ENCODE measurements at regions not wholly inside any gene's neighbourhood (a gene's known extent, or its start where the extent isn't known, plus 50 kb on each side); places are given as distances from the start of the nearest gene placed in this dataset.

- peaks cover 28% of the 10 kb centered on the region for H3K4me1 ChIP-seq (ENCODE audit: control insufficient read depth, insufficient read depth, low read length)
- H3K9me3 ChIP-seq (ENCODE audit: control insufficient read depth, low read length) = no peaks in the 10 kb centered on the region
- H3K9ac ChIP-seq (ENCODE audit: low read length) = no peak overlapping the region
- no peaks in the 10 kb centered on the region for H3K27me3 ChIP-seq (ENCODE audit: control insufficient read depth, insufficient read depth, low read length)
- H3K4me3 ChIP-seq (ENCODE audit: low read length) = no peak overlapping the region
- H3K36me3 ChIP-seq (ENCODE audit: control insufficient read depth, insufficient read depth, low read length) = no peaks in the 10 kb centered on the region
These were observed 64.3 kb downstream of the MRPL14 start for GRCh38 chr6:44062771-44063560.

- no peak overlapping the region for H3K4me3 ChIP-seq (ENCODE audit: low read length)
- H3K9ac ChIP-seq (ENCODE audit: low read length) = no peak overlapping the region
- peaks cover 34% of the 10 kb centered on the region for H3K4me1 ChIP-seq (ENCODE audit: control insufficient read depth, insufficient read depth, low read length)
- no peaks in the 10 kb centered on the region for H3K36me3 ChIP-seq (ENCODE audit: control insufficient read depth, insufficient read depth, low read length)
- H3K9me3 ChIP-seq (ENCODE audit: control insufficient read depth, low read length) = no peaks in the 10 kb centered on the region
- no peaks in the 10 kb centered on the region for H3K27me3 ChIP-seq (ENCODE audit: control insufficient read depth, insufficient read depth, low read length)
These were observed 65.0 kb downstream of the MRPL14 start for GRCh38 chr6:44062105-44062770.

- Histone ChIP-seq H3K4me3 (ENCODE audit: low read length) (no peak overlapping the region), H3K4me1 (ENCODE audit: control insufficient read depth, insufficient read depth, low read length) (peaks cover 34% of the 10 kb centered on the region), H3K9ac (ENCODE audit: low read length) (no peak overlapping the region), H3K36me3 (ENCODE audit: control insufficient read depth, insufficient read depth, low read length) (no peaks in the 10 kb centered on the region), H3K9me3 (ENCODE audit: control insufficient read depth, low read length) (no peaks in the 10 kb centered on the region), H3K27me3 (ENCODE audit: control insufficient read depth, insufficient read depth, low read length) (no peaks in the 10 kb centered on the region)
These were observed 65.7 kb downstream of the MRPL14 start for GRCh38 chr6:44061375-44062104.

GRCh38 chr6:44060612-44061374 lies 66.5 kb downstream of the MRPL14 start:
- Histone ChIP-seq H3K4me1 (ENCODE audit: control insufficient read depth, insufficient read depth, low read length) (peaks cover 34% of the 10 kb centered on the region), H3K4me3 (ENCODE audit: low read length) (no peak overlapping the region), H3K36me3 (ENCODE audit: control insufficient read depth, insufficient read depth, low read length) (no peaks in the 10 kb centered on the region), H3K27me3 (ENCODE audit: control insufficient read depth, insufficient read depth, low read length) (no peaks in the 10 kb centered on the region), H3K9ac (ENCODE audit: low read length) (no peak overlapping the region), H3K9me3 (ENCODE audit: control insufficient read depth, low read length) (no peaks in the 10 kb centered on the region)

GRCh38 chr6:44059359-44060346 lies 67.6 kb downstream of the MRPL14 start:
- H3K9me3 ChIP-seq (ENCODE audit: control insufficient read depth, low read length) = no peaks in the 10 kb centered on the region
- peaks cover 29% of the 10 kb centered on the region for H3K4me1 ChIP-seq (ENCODE audit: control insufficient read depth, insufficient read depth, low read length)
- peak overlapping the region; percentile 52 for H3K9ac ChIP-seq (ENCODE audit: low read length)

GRCh38 chr6:44058617-44059358 lies 68.5 kb downstream of the MRPL14 start:
- peak overlapping the region; percentile 52 for H3K9ac ChIP-seq (ENCODE audit: low read length)
- H3K4me1 ChIP-seq (ENCODE audit: control insufficient read depth, insufficient read depth, low read length) = peaks cover 31% of the 10 kb centered on the region
- H3K36me3 ChIP-seq (ENCODE audit: control insufficient read depth, insufficient read depth, low read length) = no peaks in the 10 kb centered on the region
- no peaks in the 10 kb centered on the region for H3K9me3 ChIP-seq (ENCODE audit: control insufficient read depth, low read length)
- no peak overlapping the region for H3K4me3 ChIP-seq (ENCODE audit: low read length)
- H3K27me3 ChIP-seq (ENCODE audit: control insufficient read depth, insufficient read depth, low read length) = no peaks in the 10 kb centered on the region

More at GRCh38 chr6:44059359-44060346, 67.6 kb downstream of the MRPL14 start:
- no peaks in the 10 kb centered on the region for H3K27me3 ChIP-seq (ENCODE audit: control insufficient read depth, insufficient read depth, low read length)
- H3K36me3 ChIP-seq (ENCODE audit: control insufficient read depth, insufficient read depth, low read length) = no peaks in the 10 kb centered on the region
- H3K4me3 ChIP-seq (ENCODE audit: low read length) = no peak overlapping the region

GRCh38 chr6:44057931-44058616 lies 69.2 kb downstream of the MRPL14 start:
- no peaks in the 10 kb centered on the region for H3K36me3 ChIP-seq (ENCODE audit: control insufficient read depth, insufficient read depth, low read length)
- peaks cover 32% of the 10 kb centered on the region for H3K4me1 ChIP-seq (ENCODE audit: control insufficient read depth, insufficient read depth, low read length)
- no peaks in the 10 kb centered on the region for H3K9me3 ChIP-seq (ENCODE audit: control insufficient read depth, low read length)
- no peak overlapping the region for H3K4me3 ChIP-seq (ENCODE audit: low read length)
- H3K27me3 ChIP-seq (ENCODE audit: control insufficient read depth, insufficient read depth, low read length) = no peaks in the 10 kb centered on the region
- H3K9ac ChIP-seq (ENCODE audit: low read length) = no peak overlapping the region

- Histone ChIP-seq H3K9ac (ENCODE audit: low read length) (no peak overlapping the region), H3K9me3 (ENCODE audit: control insufficient read depth, low read length) (no peaks in the 10 kb centered on the region), H3K36me3 (ENCODE audit: control insufficient read depth, insufficient read depth, low read length) (no peaks in the 10 kb centered on the region), H3K4me3 (ENCODE audit: low read length) (no peak overlapping the region), H3K27me3 (ENCODE audit: control insufficient read depth, insufficient read depth, low read length) (no peaks in the 10 kb centered on the region), H3K4me1 (ENCODE audit: control insufficient read depth, insufficient read depth, low read length) (peaks cover 37% of the 10 kb centered on the region)
These were observed 69.9 kb downstream of the MRPL14 start for GRCh38 chr6:44057238-44057930.

GRCh38 chr6:44056392-44057237 lies 70.6 kb downstream of the MRPL14 start:
- H3K9ac ChIP-seq (ENCODE audit: low read length) = no peak overlapping the region
- H3K4me3 ChIP-seq (ENCODE audit: low read length) = no peak overlapping the region
- H3K9me3 ChIP-seq (ENCODE audit: control insufficient read depth, low read length) = no peaks in the 10 kb centered on the region
- no peaks in the 10 kb centered on the region for H3K36me3 ChIP-seq (ENCODE audit: control insufficient read depth, insufficient read depth, low read length)
- H3K27me3 ChIP-seq (ENCODE audit: control insufficient read depth, insufficient read depth, low read length) = no peaks in the 10 kb centered on the region
- H3K4me1 ChIP-seq (ENCODE audit: control insufficient read depth, insufficient read depth, low read length) = peaks cover 45% of the 10 kb centered on the region

Data from mucosa of stomach (tissue), 1 donor.